Esophagus muscularis mucosa (tissue), 4 donors: ENCODE measurements at regions not wholly inside any gene's neighbourhood (a gene's known extent, or its start where the extent isn't known, plus 50 kb on each side); places are given as distances from the start of the nearest gene placed in this dataset.

Experiments used
- DNase-seq: peaks from one replicate; pipeline ENCODE4 v3.0.0-alpha.2; 2017; ENCODE audit errors: extremely low spot score
- H3K27ac ChIP-seq, 4 donors: fragments of 200-600 bp; sonication (generic); replicated peaks in 1 of 4; 1 replicate in 3 of 4; 2 replicates in 1 of 4; pipeline ENCODE4 v1.5.1; 2016 to 2019; ENCODE audit warnings: mild to moderate bottlenecking in 1 of 4
- H3K27me3 ChIP-seq, 4 donors: fragments of 200-600 bp; sonication (generic); one replicate each; pipeline versions ENCODE4 v1.5.1 to v1.6.0; 2016 to 2019
- H3K36me3 ChIP-seq, 4 donors: fragments of 200-600 bp; sonication (generic); one replicate each; pipeline ENCODE4 v1.5.1; 2016 to 2019
- H3K4me1 ChIP-seq, 4 donors: fragments of 200-600 bp; sonication (generic); one replicate each; pipeline ENCODE4 v1.5.1; 2016 to 2019
- H3K4me3 ChIP-seq, 4 donors: fragments of 200-600 bp; sonication (generic); 1 replicate in 2 of 4; 2 replicates in 2 of 4; pipeline ENCODE4 v1.5.1; 2016 to 2019; ENCODE audit warnings: mild to moderate bottlenecking in 4 of 4, moderate library complexity in 1 of 4
- H3K9me3 ChIP-seq, 4 donors: fragments of 200-600 bp; sonication (generic); 1 replicate in 3 of 4; 2 replicates in 1 of 4; pipeline ENCODE4 v1.5.1; 2016 to 2019
- CTCF ChIP-seq, 3 experiments: fragments of 200-600 bp in 2 of 3; fragments of 450-650 bp in 1 of 3; sonication (generic) in 2 of 3; IDR thresholded peaks; one replicate each; pipeline ENCODE4 v1.5.1; 2017 to 2019; ENCODE audit warnings: antibody characterized with exemption in 3 of 3, mild to moderate bottlenecking in 2 of 3, moderate library complexity in 1 of 3
- EP300 ChIP-seq: sonication (generic); formaldehyde crosslinking; IDR thresholded peaks from one replicate; pipeline ENCODE4 v1.6.1; 2017; ENCODE audit warnings: antibody characterized with exemption
- POLR2A ChIP-seq: fragments of 450-650 bp; IDR thresholded peaks from one replicate; pipeline ENCODE4 v1.6.1; 2017; ENCODE audit warnings: antibody characterized with exemption, moderate library complexity, mild to moderate bottlenecking, low read depth
- POLR2AphosphoS5 ChIP-seq, 2 donors: sonication (generic); formaldehyde crosslinking; IDR thresholded peaks; one replicate each; pipeline ENCODE4 v1.6.1; 2017; ENCODE audit warnings: antibody characterized with exemption in 2 of 2
- WGBS: methylation state at CpG from one replicate; pipeline ENCODE4 v1.1.5; 2018; 5-methylcytosine and 5-hydroxymethylcytosine counted together
- intact Hi-C: fragments of 100-400 bp; cut with DNase I; formaldehyde crosslinking; loops from one replicate; pipeline ENCODE4 v1.15.1; 2023

- Histone ChIP-seq H3K4me1 (no peaks in the 10 kb centered on the region), H3K36me3 (no peaks in the 10 kb centered on the region), H3K4me3 (no peak overlapping the region), H3K9me3 (peaks cover 0 to 19% (median 3%) of the 10 kb centered on the region in 4 donors), H3K27ac (no peak overlapping the region), H3K27me3 (no peaks in the 10 kb centered on the region)
- 87% methylated on average over 2 of the region's 2 CpGs for WGBS
- no peak for DNase-seq
- TF ChIP-seq POLR2AphosphoS5 (IDR thresholded peaks at IDR 0.05) (no peak), EP300 (no peak), POLR2A (no peak), CTCF (IDR thresholded peaks at IDR 0.05) (no peak)
- intact Hi-C loops = no loop called here
These were observed 178.7 kb downstream of the FAM170A start for GRCh38 chr5:119808024-119808423.

GRCh38 chr5:119808474-119808873 lies 179.1 kb downstream of the FAM170A start:
- TF ChIP-seq EP300 (no peak), POLR2A (no peak), CTCF (IDR thresholded peaks at IDR 0.05) (no peak), POLR2AphosphoS5 (IDR thresholded peaks at IDR 0.05) (no peak)
- H3K9me3 ChIP-seq = peaks cover 0 to 19% (median 3%) of the 10 kb centered on the region in 4 donors
- H3K36me3 ChIP-seq = no peaks in the 10 kb centered on the region
- intact Hi-C loops = no loop called here
- no peak for DNase-seq
- no peaks in the 10 kb centered on the region for H3K27me3 ChIP-seq
- H3K4me3 ChIP-seq = no peak overlapping the region
- WGBS = 96% methylated on average over 2 of the region's 2 CpGs
- no peak overlapping the region for H3K27ac ChIP-seq
- no peaks in the 10 kb centered on the region for H3K4me1 ChIP-seq

GRCh38 chr5:119810217-119810616 lies 180.9 kb downstream of the FAM170A start:
- no peak for TF ChIP-seq POLR2A
- TF ChIP-seq POLR2AphosphoS5 (IDR thresholded peaks at IDR 0.05) = no peak
- no peak for TF ChIP-seq EP300
- no peak for TF ChIP-seq CTCF (IDR thresholded peaks at IDR 0.05)
- no peak overlapping the region for H3K27ac ChIP-seq
- H3K9me3 ChIP-seq = peaks cover 0 to 19% (median 3%) of the 10 kb centered on the region in 4 donors
- H3K27me3 ChIP-seq = no peaks in the 10 kb centered on the region
- no peak overlapping the region for H3K4me3 ChIP-seq
- intact Hi-C loops = no loop called here
- no peak for DNase-seq
- H3K4me1 ChIP-seq = no peaks in the 10 kb centered on the region
- no peaks in the 10 kb centered on the region for H3K36me3 ChIP-seq

- DNase-seq = no peak
- Histone ChIP-seq H3K4me1 (no peaks in the 10 kb centered on the region), H3K4me3 (no peak overlapping the region), H3K36me3 (no peaks in the 10 kb centered on the region), H3K9me3 (peaks cover 0 to 19% (median 3%) of the 10 kb centered on the region in 4 donors), H3K27ac (no peak overlapping the region), H3K27me3 (no peaks in the 10 kb centered on the region)
- 75% methylated on average over 5 of the region's 5 CpGs for WGBS
- intact Hi-C loops = no loop called here
- TF ChIP-seq CTCF (IDR thresholded peaks at IDR 0.05) (no peak), EP300 (no peak), POLR2A (no peak), POLR2AphosphoS5 (IDR thresholded peaks at IDR 0.05) (no peak)
These were observed 182.1 kb downstream of the FAM170A start for GRCh38 chr5:119811458-119811857.

- Histone ChIP-seq H3K27me3 (no peaks in the 10 kb centered on the region), H3K4me1 (no peaks in the 10 kb centered on the region), H3K27ac (no peak overlapping the region), H3K9me3 (no peaks in the 10 kb centered on the region), H3K36me3 (no peaks in the 10 kb centered on the region), H3K4me3 (no peak overlapping the region)
- TF ChIP-seq CTCF (IDR thresholded peaks at IDR 0.05) (no peak), EP300 (no peak), POLR2A (no peak), POLR2AphosphoS5 (IDR thresholded peaks at IDR 0.05) (no peak)
- no peak for DNase-seq
- intact Hi-C loops = no loop called here
- 92% methylated on average over 6 of the region's 6 CpGs for WGBS
These were observed 185.3 kb downstream of the FAM170A start for GRCh38 chr5:119814655-119815054.
